DMS79 treated with DMSO at 0.1 percent for 48 hours (cell line): ENCODE measurements at regions not wholly inside any gene's neighbourhood (a gene's known extent, or its start where the extent isn't known, plus 50 kb on each side); places are given as distances from the start of the nearest gene placed in this dataset.

Experiments
- DNase-seq: peaks from one replicate; lab custom pipeline; 2025; lab: John Stamatoyannopoulos, UW

DNA sequence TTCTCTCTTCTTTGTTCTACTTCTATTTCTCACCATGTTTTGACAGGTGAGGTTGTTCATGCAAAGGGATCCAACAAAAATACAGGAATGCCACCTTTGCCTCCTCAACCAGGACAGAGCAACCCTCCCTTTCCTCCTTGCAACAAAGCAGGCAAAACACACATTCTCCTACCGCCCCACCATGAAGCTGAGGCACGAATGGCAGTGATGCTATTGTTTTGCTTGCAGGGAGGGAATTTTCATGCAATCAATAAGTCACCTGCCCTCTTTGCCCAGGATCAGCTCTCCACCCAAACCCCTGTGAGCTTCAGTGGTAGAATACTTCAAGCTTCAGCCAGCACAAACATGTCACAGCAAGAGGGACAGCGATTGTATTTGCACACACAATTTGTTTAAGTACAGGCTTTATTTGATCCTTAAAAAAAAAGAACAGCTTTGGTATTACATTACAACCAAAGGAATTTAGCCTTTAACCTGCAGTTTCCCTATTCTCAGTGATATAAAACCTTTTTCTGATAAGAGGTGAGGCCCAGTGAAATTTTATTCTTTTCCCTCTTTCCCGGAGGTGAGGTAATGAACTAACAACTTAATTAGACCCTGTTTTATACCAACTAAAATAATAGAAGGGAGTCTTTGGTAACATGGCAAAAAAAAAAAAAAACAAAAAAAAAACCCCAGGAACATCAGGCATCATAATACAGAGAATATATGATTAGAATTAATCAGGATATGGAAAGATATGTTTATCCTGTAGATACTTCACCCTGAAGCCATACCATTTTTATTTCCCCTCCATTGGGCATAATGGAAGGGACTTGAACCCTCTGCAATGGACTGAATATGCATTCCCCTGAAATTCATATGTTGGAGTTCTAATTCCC is 87.0 kb upstream of the EEA1 start:
- peak; percentile 17 for DNase-seq

DNA sequence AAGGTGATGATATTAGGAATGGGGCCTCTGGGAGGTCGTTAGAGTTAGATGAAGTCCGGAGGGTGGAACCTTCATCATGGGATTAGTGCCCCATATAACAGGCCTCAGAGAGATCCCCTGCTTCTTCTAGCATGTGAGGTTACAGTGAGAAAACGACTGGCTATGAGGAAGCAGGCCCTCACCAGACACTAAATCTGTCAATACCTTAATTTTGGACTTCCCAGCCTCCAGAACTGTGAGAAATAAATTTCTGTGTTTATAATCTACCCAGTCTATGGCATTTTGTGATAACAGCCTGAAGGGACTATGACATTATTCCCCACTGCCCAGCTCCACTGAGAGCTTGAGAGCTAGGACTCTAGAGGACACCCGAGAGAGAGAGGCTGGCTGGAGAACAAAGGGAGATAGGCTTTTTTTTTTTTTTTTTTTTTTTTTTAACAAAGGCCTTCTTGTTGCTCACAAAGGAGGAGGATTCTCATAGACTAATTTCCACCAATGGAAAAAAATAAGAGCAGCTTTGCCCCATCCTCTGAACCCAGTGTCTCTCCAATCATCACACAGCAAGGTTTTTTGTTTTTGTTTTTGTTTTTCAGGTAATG is 87.8 kb upstream of the EEA1 start:
- no peak for DNase-seq

DNA sequence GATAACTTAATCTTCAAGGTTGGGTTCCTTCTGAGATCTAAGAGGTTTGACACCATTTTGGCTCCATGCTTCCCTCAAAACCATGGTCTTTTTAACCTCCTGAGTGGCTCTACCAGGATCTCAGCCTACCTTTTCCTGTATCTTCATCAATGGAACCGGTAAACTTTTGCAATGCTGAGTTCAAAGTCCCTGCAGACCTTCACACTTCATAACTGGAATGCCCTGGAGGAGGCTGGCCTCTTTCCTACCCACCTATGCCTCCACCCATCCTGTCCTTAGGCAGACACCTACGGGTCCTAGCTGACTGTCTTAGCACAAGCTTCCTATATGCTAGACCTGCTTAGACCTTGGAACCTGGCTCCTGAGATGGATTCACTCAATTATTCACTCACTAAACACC is 89.5 kb upstream of the EEA1 start:
- no peak for DNase-seq

DNA sequence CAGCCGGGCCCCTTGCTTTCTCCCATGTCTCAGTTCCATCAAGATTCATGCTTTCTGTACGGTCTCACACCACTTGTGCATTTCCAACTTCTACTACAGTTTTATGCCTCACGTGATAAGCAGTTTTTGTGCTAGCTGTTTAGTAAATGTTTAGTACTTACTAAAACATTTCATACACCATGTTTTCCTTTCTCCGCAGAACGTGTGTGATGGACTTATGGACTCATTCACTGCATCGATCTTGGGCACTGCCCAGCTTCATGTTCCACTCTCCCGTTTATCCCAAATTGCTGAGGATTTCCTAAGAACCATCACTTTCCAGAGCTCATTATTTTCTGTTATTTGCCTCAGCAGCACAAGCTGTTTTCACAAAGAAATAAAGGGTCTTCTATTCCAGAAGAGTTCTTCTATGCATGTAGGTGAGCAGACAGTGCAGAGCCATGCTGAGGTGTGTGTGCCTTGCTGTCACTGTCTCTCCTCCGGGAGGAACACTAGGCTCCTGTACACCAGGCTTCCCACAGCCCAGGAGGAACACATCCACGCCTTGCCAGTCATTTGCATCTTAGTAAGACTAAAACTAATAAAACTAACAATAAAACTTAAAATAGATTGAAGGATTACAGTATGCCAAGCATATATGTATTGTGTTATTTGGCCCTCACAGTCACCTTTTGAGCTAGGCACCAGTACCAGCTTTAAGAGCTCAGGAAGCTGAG is 90.3 kb upstream of the EEA1 start:
- DNase-seq: no peak

DNA sequence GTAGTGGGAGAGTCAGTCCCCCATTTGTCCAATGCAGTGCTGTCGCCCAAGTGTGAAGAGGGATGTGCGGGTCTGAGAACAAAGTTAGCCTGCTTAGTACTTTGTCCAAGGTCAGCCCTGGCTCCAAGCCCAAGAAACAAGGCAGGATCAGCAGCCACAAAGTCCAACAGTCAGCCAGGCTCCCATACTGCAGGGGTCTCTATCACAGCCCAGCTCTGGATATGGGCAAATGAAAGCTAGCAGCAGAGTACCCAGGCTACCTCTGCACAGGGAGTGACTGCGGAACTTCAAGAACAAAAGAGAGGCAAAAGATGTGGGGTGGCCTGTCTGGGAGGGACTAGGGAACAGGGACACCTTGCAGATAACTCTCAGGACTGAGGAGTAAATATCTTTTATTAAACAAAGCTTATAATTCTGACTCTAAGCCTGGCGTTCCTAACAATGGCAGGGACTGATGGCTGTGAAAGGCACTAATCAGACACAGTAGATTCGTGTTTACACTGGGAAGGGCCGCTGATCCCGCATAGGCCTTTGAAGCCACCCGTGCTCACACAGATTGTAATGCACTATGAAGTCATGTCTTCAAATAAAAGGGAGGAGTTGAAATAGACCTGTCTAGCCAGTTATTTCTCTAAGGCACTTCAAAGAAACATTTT is 91.0 kb upstream of the EEA1 start:
- no peak for DNase-seq

DNA sequence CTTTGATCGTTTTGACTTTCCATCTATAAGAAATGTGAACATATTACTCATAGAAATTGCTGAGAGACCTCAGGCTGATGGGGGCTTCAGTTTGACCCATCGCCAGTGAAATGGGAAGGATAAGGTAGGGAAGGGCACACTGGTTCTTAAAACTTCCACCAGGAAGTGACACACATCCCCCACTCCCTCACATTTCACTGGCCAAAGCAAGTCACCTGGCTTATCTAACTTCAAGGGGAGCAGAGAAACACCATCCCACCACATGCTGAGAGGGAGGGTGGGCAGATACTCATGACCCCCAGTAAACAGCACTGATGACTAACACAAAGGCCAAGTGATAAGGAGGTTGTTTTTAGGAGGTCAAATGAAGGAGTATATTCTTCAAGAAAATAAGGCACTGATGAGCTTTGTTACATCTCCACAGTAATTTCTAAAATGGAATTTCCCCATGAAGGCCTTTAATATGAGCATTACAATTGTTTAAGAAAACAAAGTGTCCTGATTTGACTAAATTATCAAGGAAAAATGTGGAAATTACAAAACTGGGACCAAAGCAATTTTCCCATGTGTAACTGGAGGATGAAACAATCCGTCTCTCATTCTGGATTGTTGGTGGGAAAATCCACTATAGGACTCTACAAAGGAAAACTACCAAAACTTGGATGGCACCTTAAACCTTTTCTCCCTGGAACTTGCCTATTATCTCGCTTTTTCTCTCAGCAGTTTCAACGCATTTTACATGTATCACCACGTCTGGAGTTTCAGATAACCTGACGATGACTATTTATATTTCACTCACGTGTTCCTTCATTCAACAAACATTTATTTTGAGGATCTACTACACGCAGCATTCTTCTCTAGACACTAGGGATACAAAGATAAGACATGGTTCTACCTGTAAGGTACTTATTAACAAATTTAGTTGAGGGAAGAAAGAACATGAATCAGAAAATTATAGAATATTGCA is 91.8 kb upstream of the EEA1 start:
- DNase-seq: no peak

DNA sequence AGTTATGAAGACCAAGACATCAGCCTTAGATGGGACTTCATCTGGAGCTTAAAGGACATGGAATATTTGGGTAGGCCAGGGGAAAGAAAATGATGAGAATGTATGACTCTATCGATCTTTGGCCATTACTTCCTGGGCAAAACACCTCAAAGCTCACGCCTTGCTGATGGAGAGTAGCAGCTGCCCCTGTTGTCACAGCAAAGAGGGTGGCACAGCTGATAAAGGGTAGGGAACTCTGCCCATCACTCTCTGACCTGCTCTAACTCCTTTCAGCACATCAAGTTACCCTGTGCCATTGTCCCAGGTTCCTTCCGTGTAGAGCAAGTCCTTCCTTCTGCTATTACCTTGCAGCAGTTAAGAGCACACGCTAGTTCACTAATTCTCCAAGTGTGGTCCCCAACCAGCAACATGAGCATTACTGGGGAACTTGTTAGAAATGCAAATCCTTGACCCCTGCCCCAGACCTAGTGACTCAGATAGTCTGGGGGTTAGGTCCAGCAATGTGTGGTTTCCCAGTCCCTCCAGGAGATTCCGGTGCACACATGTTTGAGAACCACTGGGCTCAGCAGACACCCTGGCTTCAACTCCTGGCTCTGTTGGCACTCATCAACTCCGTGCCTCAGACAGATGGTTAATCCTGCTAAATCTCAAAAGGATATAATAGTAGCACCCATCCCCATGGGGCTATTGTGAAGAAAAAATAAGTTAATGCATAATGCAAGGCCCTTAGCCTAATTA is 93.7 kb upstream of the EEA1 start:
- no peak for DNase-seq

DNA sequence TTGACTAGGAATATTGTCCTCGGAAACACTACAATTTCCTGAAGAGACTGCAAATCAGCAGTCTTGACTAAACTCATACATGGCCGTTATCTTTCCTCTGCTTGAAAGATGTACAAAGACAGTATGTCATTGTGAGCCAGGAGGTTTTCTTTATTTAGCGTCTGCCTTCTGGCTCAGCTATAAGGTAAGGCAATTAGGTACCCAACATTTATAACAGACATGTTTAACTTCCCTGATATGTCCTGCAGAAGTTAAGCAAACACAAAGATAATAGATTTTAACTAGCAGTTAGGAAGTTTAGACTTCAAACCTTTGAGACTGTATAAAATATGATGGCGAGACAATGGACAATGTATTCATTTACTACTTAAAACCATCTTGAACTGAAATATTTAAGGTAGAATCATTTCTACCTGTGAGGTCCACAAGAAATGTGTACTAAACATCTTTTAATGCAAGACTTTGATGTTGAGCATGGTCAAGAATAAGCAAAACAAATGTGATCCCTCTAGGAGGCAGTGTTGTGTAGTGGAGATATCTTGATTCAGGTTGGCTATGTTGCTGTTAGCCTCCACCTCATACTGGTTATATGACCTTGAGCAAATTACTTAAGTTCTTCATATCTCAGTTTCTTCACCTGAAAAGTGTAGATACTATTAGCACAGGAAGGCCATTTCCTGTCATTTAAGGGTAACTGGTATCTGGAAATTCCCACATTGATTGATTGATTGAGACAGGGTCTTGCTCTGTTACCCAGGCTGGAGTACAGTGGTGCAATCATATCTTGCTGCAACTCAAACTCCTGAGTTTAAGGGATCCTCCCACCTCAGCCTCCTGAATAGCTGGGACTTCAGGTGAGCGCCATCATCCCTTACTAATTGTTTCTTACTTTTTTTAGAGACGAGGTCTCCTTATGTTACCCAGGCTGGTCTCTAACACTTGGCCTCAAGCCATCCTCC is 96.3 kb upstream of the EEA1 start:
- no peak for DNase-seq

DNA sequence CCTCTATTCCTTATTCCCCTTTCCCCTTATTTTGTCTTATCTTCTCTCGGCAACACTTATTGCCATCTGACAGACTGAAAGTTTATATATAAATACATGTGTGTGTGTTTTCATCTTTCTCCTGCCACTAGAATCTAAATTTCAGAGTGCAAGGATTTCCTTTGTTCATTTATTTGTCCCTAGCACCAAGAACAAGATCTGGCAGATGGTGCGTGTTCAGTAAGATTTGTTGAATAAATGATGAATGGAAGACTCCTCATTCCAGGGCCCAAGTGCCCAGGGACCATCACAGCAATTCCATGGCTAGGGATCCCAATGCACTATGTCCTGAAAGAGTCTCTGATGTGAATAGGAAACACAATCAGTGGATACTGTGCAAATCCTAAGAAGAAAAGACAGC is 97.9 kb upstream of the EEA1 start:
- DNase-seq: no peak

DNA sequence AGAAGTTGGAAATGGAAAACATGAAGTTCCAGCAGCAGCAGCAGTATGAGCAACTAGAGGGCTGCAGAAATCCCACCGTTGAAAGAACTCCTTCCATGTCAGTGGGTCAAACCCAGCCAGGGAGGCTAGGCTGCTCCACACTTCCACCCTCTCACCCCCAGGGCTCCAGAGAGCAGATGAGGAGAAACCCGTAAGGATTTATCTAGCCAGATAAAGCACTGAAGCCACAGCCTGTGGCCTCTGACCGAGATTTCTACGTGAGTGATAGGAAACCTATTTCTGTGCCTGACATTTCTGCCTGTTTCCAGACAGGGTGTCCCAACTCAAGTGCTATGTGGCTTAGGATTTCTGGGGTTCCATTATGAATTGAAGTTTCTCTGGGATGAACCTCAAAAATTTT is 100.0 kb upstream of the EEA1 start:
- no peak for DNase-seq

DNA sequence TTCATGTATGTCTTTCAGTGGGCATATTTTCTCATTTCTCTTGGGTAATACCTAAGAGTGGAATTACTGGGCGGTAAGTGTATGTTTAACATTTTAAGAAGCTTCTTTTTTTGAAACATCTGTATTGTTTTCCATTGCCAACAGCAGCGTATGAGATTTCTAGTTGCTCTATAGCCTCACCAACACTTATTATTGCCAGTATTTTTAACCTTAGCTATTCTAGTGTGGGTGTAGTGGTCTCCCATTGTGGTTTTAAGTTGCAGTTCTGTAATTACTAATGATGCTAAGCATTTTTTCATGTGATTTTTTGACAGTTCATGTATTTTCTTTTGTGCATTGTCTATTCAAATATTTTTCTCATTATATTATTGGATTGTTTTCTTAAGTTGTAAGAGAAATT is 101.9 kb upstream of the EEA1 start:
- DNase-seq: no peak

DNA sequence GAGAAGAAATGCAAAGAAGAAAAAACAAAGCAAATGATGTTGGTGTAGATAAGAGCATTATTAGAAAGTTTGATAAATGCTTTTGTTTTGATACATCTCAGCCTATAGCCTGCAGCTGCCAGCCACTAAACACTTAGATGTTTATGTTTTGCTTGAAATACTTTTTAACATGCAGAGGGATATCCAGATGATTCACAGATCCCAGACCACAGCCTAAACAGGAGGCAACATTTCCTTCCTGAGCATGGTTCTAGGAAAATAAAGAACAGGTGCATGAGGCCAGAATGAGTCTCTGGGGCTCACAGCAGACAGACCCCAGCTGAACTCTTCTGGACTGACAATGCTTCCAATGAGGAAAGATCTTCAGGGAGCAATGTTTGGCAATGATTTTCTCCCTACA is 103.7 kb upstream of the EEA1 start:
- peak; percentile 28 for DNase-seq

DNA sequence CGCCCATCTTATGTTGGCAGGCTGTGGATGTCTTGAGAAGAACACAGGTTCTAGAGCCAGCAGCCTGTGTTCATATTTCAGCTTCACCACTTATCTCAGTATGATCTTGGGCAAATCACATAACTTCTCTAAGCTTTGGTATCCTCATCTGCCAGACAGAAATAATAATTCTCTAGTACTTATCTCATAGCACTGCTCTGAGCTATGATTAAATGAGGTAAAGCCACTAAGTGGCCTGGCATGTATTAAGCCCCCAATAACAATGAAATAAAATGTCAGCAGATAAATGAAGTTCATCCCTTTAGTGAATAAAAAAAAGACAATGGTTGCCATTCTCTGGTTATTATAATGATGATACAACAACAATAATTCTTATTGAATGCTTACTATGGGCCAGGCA is 104.9 kb upstream of the EEA1 start:
- no peak for DNase-seq

DNA sequence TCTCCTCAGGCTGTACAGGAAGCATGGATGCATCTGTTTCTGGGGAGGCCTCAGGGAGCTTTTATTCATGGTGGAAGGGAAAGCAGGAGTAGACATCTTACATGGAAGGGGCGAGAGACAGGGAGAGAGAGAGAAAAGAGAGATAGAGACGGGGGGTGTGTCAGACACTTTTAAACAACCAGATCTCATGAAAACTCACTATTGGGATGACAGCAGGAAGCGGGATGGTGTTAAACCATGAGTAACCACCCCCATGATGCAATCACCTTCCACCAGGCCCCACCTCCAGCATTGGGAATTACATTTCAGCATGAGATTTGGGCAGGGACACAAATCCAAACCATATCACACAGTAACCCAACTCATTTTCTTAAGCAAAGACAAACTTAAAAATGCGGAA is 110.0 kb upstream of the EEA1 start:
- no peak for DNase-seq

DNA sequence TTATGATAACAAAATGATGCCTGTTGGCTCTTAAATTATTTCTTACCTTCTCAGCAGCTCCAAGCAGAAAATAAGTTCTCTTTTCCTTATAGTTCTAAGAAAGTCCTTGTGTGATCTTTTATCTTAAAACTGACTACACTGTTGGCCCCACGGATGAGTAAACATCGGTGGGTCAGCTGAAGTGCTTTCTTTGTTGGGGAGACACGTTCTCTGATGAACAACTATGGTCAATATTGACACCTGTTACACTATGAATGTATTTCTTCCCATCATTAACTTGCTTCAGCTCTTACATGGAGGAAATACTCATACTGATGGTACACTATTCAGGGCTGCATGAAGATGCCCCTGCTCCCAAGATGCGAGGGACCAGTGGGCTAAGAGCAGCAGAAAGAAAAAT is 110.8 kb upstream of the EEA1 start:
- no peak for DNase-seq

DNA sequence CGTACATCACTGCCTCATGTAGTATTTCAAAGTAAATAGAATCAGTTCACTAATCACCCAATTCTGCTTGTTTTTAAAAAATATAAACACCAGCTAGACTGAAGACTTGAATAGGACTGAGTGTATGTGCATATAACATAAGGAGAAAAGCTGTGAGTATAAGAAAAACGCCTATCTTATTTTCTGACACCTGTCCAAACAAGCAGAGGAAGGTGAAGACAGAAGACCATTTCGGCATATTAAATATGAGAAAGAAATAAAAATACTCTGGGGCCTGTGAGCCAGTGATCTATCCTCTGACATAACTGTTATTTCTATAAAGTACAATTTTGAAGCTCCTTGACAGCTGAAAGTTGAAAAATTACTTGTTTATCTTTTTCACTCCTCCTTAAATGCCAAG is 111.3 kb upstream of the EEA1 start:
- DNase-seq: no peak

DNA sequence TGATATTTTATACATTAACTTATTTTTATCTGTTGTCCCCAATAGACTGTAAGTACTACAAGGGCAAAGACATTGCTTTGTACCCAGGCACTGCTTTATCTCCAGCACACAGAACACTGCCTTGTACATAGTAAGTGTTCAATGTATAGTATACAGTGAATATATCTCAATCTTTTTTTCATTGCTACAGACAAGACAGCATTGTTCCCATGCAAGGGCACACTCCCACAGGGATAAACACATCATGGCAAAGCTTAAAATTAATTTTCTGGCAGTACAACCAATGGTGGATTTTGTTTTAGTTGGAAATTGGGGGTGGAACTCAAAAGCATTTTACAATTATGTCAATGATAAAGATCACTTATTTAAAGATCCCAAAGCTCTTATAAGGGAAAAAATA is 112.3 kb upstream of the EEA1 start:
- no peak for DNase-seq

DNA sequence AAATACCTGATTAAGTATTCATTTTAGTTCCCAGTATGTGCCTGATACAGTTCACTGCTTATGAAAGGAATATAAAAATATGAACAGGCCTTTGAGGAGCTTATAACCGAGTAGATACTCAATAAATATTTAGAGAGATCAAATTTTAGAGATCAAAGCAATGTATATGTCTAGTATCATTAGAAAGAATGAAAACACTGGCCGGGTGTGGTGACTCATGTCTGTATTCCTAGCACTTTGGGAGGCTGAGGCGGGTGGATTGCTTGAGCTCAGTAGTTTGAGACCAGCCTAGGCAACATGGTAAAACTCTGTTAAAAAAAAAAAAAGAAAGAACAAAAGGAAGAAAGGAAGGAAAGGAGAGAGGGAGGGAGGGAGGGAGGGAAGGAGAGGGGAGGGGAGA is 113.2 kb upstream of the EEA1 start:
- no peak for DNase-seq

DNA sequence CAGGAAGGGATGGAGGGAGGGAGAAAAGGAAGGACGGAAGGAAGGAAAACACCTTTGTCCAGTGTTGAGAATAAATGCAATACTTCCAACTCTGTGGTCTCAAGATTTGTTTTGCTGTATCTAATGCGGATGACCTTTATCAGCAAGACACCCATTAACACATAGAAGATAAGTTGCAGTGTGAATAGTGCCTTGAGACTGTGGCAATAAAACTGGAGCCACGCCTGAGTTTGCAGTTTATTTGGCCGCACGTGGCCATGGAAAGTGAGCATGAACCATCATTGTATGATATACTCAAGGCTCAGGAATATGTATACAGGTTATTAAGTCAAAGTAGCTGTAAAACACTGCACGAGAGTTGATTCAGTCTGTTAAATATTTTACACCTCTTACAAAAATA is 113.6 kb upstream of the EEA1 start:
- no peak for DNase-seq
